ENCODE measurements at regions not wholly inside any gene's neighbourhood (a gene's known extent, or its start where the extent isn't known, plus 50 kb on each side); places are given as distances from the start of the nearest gene placed in this dataset.

- TF ChIP-seq TCF12 (IDR thresholded peaks at IDR 0.05; ENCODE audit: low read depth) = no peak
- no peak for TF ChIP-seq MAX (IDR thresholded peaks at IDR 0.05)
- TF ChIP-seq YY1 (IDR thresholded peaks at IDR 0.05; ENCODE audit: low read depth) = no peak
- no peak for TF ChIP-seq NFIC (IDR thresholded peaks at IDR 0.05)
- no peak for TF ChIP-seq ZBTB7A (IDR thresholded peaks at IDR 0.05; ENCODE audit: low read depth)
- no peak for TF ChIP-seq EGR1 (IDR thresholded peaks at IDR 0.05)
- TF ChIP-seq, protein P1, sequence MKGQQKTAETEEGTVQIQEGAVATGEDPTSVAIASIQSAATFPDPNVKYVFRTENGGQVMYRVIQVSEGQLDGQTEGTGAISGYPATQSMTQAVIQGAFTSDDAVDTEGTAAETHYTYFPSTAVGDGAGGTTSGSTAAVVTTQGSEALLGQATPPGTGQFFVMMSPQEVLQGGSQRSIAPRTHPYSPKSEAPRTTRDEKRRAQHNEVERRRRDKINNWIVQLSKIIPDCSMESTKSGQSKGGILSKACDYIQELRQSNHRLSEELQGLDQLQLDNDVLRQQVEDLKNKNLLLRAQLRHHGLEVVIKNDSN (IDR thresholded peaks at IDR 0.05) = no peak
- TF ChIP-seq CEBPB (IDR thresholded peaks at IDR 0.05) = no peak
- TF ChIP-seq TEAD4 (IDR thresholded peaks at IDR 0.05) = no peak
- TF ChIP-seq CREB1 (IDR thresholded peaks at IDR 0.05; ENCODE audit: low read depth) = no peak
- TF ChIP-seq FOXM1 (IDR thresholded peaks at IDR 0.05; ENCODE audit: borderline replicate concordance, low read depth) = no peak
- no peak for TF ChIP-seq TAF1 (IDR thresholded peaks at IDR 0.05; ENCODE audit: low read depth)
- no peak for TF ChIP-seq RAD21 (IDR thresholded peaks at IDR 0.05; ENCODE audit: low read depth)
- TF ChIP-seq REST (IDR thresholded peaks at IDR 0.05; ENCODE audit: low read depth) = no peak
- TF ChIP-seq EP300 (IDR thresholded peaks at IDR 0.05; ENCODE audit: borderline replicate concordance) = no peak
Observed at GRCh38 chr10:8696746-8697145, 642.3 kb downstream of the GATA3 start.

DNA sequence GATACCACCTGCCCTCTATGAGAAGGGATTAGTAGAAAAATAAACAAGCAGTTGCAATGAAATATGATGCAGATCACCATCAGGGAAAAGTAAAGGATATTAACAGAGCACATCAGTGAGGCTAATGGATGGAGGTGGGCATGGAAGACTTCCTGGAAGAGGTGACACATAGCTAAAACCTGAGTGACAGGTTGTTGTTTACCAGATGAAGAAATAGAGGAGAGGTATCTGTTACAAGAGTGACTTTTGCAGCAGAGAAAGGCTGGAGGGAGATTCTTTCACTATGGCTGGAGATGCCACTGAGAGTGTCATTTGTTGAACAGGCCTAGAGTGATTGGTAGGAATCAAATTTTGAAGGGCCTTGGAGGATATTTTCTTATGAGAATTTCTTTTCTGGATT is 646.2 kb downstream of the GATA3 start:
- TF ChIP-seq REST (IDR thresholded peaks at IDR 0.05; ENCODE audit: low read depth) = no peak
- no peak for TF ChIP-seq NFIC (IDR thresholded peaks at IDR 0.05)
- TF ChIP-seq TEAD4 (IDR thresholded peaks at IDR 0.05) = no peak
- no peak for TF ChIP-seq MAX (IDR thresholded peaks at IDR 0.05)
- TF ChIP-seq CEBPB (IDR thresholded peaks at IDR 0.05) = no peak
- no peak for TF ChIP-seq ZBTB7A (IDR thresholded peaks at IDR 0.05; ENCODE audit: low read depth)
- TF ChIP-seq, protein P1 (IDR thresholded peaks at IDR 0.05) = no peak
- TF ChIP-seq RAD21 (IDR thresholded peaks at IDR 0.05; ENCODE audit: low read depth) = no peak
- no peak for TF ChIP-seq TAF1 (IDR thresholded peaks at IDR 0.05; ENCODE audit: low read depth)
- TF ChIP-seq EGR1 (IDR thresholded peaks at IDR 0.05) = no peak
- TF ChIP-seq CREB1 (IDR thresholded peaks at IDR 0.05; ENCODE audit: low read depth) = no peak
- no peak for TF ChIP-seq TCF12 (IDR thresholded peaks at IDR 0.05; ENCODE audit: low read depth)
- no peak for TF ChIP-seq YY1 (IDR thresholded peaks at IDR 0.05; ENCODE audit: low read depth)
- no peak for TF ChIP-seq FOXM1 (IDR thresholded peaks at IDR 0.05; ENCODE audit: borderline replicate concordance, low read depth)

GRCh38 chr10:8702181-8702580 is 647.7 kb downstream of the GATA3 start:
- TF ChIP-seq TCF12 (IDR thresholded peaks at IDR 0.05; ENCODE audit: low read depth) (no peak), CEBPB (IDR thresholded peaks at IDR 0.05) (no peak), MAX (IDR thresholded peaks at IDR 0.05) (no peak), YY1 (IDR thresholded peaks at IDR 0.05; ENCODE audit: low read depth) (no peak), REST (IDR thresholded peaks at IDR 0.05; ENCODE audit: low read depth) (no peak), RAD21 (IDR thresholded peaks at IDR 0.05; ENCODE audit: low read depth) (no peak), FOXM1 (IDR thresholded peaks at IDR 0.05; ENCODE audit: borderline replicate concordance, low read depth) (no peak), CREB1 (IDR thresholded peaks at IDR 0.05; ENCODE audit: low read depth) (no peak), EP300 (IDR thresholded peaks at IDR 0.05; ENCODE audit: borderline replicate concordance) (no peak), EGR1 (IDR thresholded peaks at IDR 0.05) (no peak), TEAD4 (IDR thresholded peaks at IDR 0.05) (no peak), TAF1 (IDR thresholded peaks at IDR 0.05; ENCODE audit: low read depth) (no peak), NFIC (IDR thresholded peaks at IDR 0.05) (no peak)
- TF ChIP-seq, protein P1 (IDR thresholded peaks at IDR 0.05) = no peak

DNA sequence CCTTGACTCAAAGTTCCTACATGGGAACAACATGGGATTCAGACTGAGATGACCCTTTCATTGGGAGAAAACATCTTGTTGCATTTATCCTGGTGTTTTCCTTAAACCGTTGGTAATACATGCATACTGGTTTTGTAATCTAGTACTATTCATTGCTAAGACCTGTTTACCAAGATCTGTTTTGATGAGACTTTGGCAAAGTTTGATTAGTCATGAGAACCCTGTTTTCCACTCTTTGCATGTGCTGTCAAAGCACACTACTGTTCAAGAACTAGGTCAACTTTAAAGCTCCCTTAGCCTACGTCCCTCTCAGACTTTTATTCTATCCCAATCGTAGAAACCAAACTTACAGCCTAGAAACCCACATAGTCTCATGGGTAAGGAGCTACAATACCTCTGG is 650.9 kb downstream of the GATA3 start:
- TF ChIP-seq, protein P1 (IDR thresholded peaks at IDR 0.05) = no peak
- TF ChIP-seq TAF1 (IDR thresholded peaks at IDR 0.05; ENCODE audit: low read depth) = no peak
- no peak for TF ChIP-seq EGR1 (IDR thresholded peaks at IDR 0.05)
- no peak for TF ChIP-seq REST (IDR thresholded peaks at IDR 0.05; ENCODE audit: low read depth)
- TF ChIP-seq MAX (IDR thresholded peaks at IDR 0.05) = no peak
- no peak for TF ChIP-seq NFIC (IDR thresholded peaks at IDR 0.05)
- TF ChIP-seq CREB1 (IDR thresholded peaks at IDR 0.05; ENCODE audit: low read depth) = no peak
- TF ChIP-seq RAD21 (IDR thresholded peaks at IDR 0.05; ENCODE audit: low read depth) = no peak
- TF ChIP-seq CEBPB (IDR thresholded peaks at IDR 0.05) = no peak
- no peak for TF ChIP-seq YY1 (IDR thresholded peaks at IDR 0.05; ENCODE audit: low read depth)
- no peak for TF ChIP-seq TCF12 (IDR thresholded peaks at IDR 0.05; ENCODE audit: low read depth)
- no peak for TF ChIP-seq TEAD4 (IDR thresholded peaks at IDR 0.05)
- TF ChIP-seq FOXM1 (IDR thresholded peaks at IDR 0.05; ENCODE audit: borderline replicate concordance, low read depth) = no peak
- TF ChIP-seq ZBTB7A (IDR thresholded peaks at IDR 0.05; ENCODE audit: low read depth) = no peak
- no peak for TF ChIP-seq EP300 (IDR thresholded peaks at IDR 0.05; ENCODE audit: borderline replicate concordance)
